Gastroesophageal sphincter (tissue), 4 donors: ENCODE measurements at regions not wholly inside any gene's neighbourhood (a gene's known extent, or its start where the extent isn't known, plus 50 kb on each side); places are given as distances from the start of the nearest gene placed in this dataset.

Source experiments
- ATAC-seq: fragments of 150-250 bp; one replicate; pipeline ENCODE4 v1.9.1; 2016; ENCODE audit warnings: mild to moderate bottlenecking, moderate library complexity
- H3K27ac ChIP-seq, 4 donors: fragments of 200-600 bp; sonication (generic) in 3 of 4; 1 replicate in 3 of 4; 2 replicates in 1 of 4; pipeline ENCODE4 v1.5.1; 2016 to 2019
- H3K27me3 ChIP-seq: fragments of 200-600 bp; sonication (generic); one replicate; pipeline ENCODE4 v1.5.1; 2019
- H3K36me3 ChIP-seq, 2 donors: fragments of 200-600 bp; sonication (generic); one replicate each; pipeline ENCODE4 v1.5.1; 2019; ENCODE audit warnings: control low read depth in 1 of 2
- H3K4me1 ChIP-seq, 3 donors: fragments of 200-600 bp; sonication (generic); 1 replicate in 2 of 3; 2 replicates in 1 of 3; pipeline ENCODE4 v1.5.1; 2016 to 2019; ENCODE audit warnings: control low read depth in 2 of 3
- H3K4me3 ChIP-seq, 2 donors: fragments of 200-600 bp; sonication (generic); one replicate each; pipeline ENCODE4 v1.5.1; 2019; ENCODE audit warnings: mild to moderate bottlenecking in 1 of 2, moderate library complexity in 1 of 2
- H3K9me3 ChIP-seq, 3 donors: fragments of 200-600 bp; sonication (generic); one replicate each; pipeline ENCODE4 v1.5.1; 2017 to 2019; ENCODE audit warnings: control low read depth in 2 of 3
- CTCF ChIP-seq, 4 experiments: fragments of 200-600 bp in 2 of 4; fragments of 450-650 bp in 2 of 4; sonication (generic) in 1 of 4; IDR thresholded peaks; one replicate each; pipeline ENCODE4 v1.5.1; 2017 to 2019; ENCODE audit warnings: antibody characterized with exemption in 4 of 4, mild to moderate bottlenecking in 2 of 4, moderate library complexity in 2 of 4
- EP300 ChIP-seq: sonication (generic); formaldehyde crosslinking; IDR thresholded peaks from one replicate; pipeline ENCODE4 v1.6.1; 2017; ENCODE audit warnings: antibody characterized with exemption, mild to moderate bottlenecking
- POLR2A ChIP-seq, 2 donors: fragments of 450-650 bp; IDR thresholded peaks; one replicate each; pipeline ENCODE4 v1.6.1; 2017; ENCODE audit warnings: antibody characterized with exemption in 2 of 2, mild to moderate bottlenecking in 2 of 2, moderate library complexity in 1 of 2
- POLR2AphosphoS5 ChIP-seq: sonication (generic); formaldehyde crosslinking; IDR thresholded peaks from one replicate; pipeline ENCODE4 v1.6.1; 2017; ENCODE audit warnings: antibody characterized with exemption
- WGBS, 2 donors: methylation state at CpG; one replicate each; pipeline ENCODE4 v1.1.5; 2018; ENCODE audit warnings: low coverage in 1 of 2; 5-methylcytosine and 5-hydroxymethylcytosine counted together

- ATAC-seq: no peak
- H3K9me3 ChIP-seq: peaks cover 0 to 25% (median 0%) of the 10 kb centered on the region in 3 donors
- 81 to 82% methylated on average over 2 to 4 of the region's 4 CpGs for WGBS, 2 donors
- H3K4me1 ChIP-seq: no peaks in the 10 kb centered on the region
- TF ChIP-seq POLR2A (IDR thresholded peaks at IDR 0.05): no peak
- H3K27ac ChIP-seq: no peak overlapping the region
- no peak overlapping the region for H3K4me3 ChIP-seq
- no peaks in the 10 kb centered on the region for H3K36me3 ChIP-seq
- H3K27me3 ChIP-seq: no peaks in the 10 kb centered on the region
Observed at GRCh38 chr2:81658227-81658626, 1353.7 kb upstream of the LRRTM1 start.

GRCh38 chr2:81650048-81650971, 1345.8 kb upstream of the LRRTM1 start:
- no peak for TF ChIP-seq CTCF (IDR thresholded peaks at IDR 0.05)
- no peak for TF ChIP-seq POLR2A (IDR thresholded peaks at IDR 0.05)

GRCh38 chr2:81648806-81649205, 1344.3 kb upstream of the LRRTM1 start:
- Histone ChIP-seq H3K27ac (no peak overlapping the region), H3K4me3 (no peak overlapping the region), H3K36me3 (no peaks in the 10 kb centered on the region), H3K27me3 (no peaks in the 10 kb centered on the region), H3K4me1 (no peaks in the 10 kb centered on the region), H3K9me3 (no peaks in the 10 kb centered on the region)
- no peak for ATAC-seq
- TF ChIP-seq POLR2AphosphoS5 (no peak), CTCF (IDR thresholded peaks at IDR 0.05) (no peak), POLR2A (IDR thresholded peaks at IDR 0.05) (no peak), EP300 (no peak)

More at GRCh38 chr2:81650048-81650971, 1345.8 kb upstream of the LRRTM1 start:
- 73 to 78% methylated on average over 6 of the region's 6 CpGs for WGBS, 2 donors
- Histone ChIP-seq H3K4me3 (no peak overlapping the region), H3K36me3 (no peaks in the 10 kb centered on the region), H3K27me3 (no peaks in the 10 kb centered on the region), H3K9me3 (no peaks in the 10 kb centered on the region), H3K4me1 (no peaks in the 10 kb centered on the region), H3K27ac (no peak overlapping the region)
- ATAC-seq: no peak

GRCh38 chr2:81648370-81648769, 1343.8 kb upstream of the LRRTM1 start:
- H3K27ac ChIP-seq: no peak overlapping the region
- TF ChIP-seq POLR2A (IDR thresholded peaks at IDR 0.05): no peak
- TF ChIP-seq POLR2AphosphoS5: no peak
- TF ChIP-seq EP300: no peak
- TF ChIP-seq CTCF (IDR thresholded peaks at IDR 0.05): no peak
- no peak overlapping the region for H3K4me3 ChIP-seq
- H3K9me3 ChIP-seq: no peaks in the 10 kb centered on the region
- no peaks in the 10 kb centered on the region for H3K4me1 ChIP-seq
- no peak for ATAC-seq
- WGBS, 2 donors: 79 to 97% methylated on average over 3 of the region's 5 CpGs
- H3K36me3 ChIP-seq: no peaks in the 10 kb centered on the region
- H3K27me3 ChIP-seq: no peaks in the 10 kb centered on the region

- no peaks in the 10 kb centered on the region for H3K4me1 ChIP-seq
- TF ChIP-seq EP300 (no peak), CTCF (IDR thresholded peaks at IDR 0.05) (no peak), POLR2AphosphoS5 (no peak), POLR2A (IDR thresholded peaks at IDR 0.05) (no peak)
- H3K4me3 ChIP-seq: no peak overlapping the region
- no peak for ATAC-seq
- no peak overlapping the region for H3K27ac ChIP-seq
- H3K27me3 ChIP-seq: no peaks in the 10 kb centered on the region
- no peaks in the 10 kb centered on the region for H3K9me3 ChIP-seq
- no peaks in the 10 kb centered on the region for H3K36me3 ChIP-seq
Observed at GRCh38 chr2:81647715-81648230, 1343.2 kb upstream of the LRRTM1 start.
